ENCODE measurements at regions not wholly inside any gene's neighbourhood (a gene's known extent, or its start where the extent isn't known, plus 50 kb on each side); places are given as distances from the start of the nearest gene placed in this dataset.

GRCh38 chr6:84633771-84634170 lies 130.6 kb downstream of the TBX18 start:
- TF ChIP-seq, protein P1, sequence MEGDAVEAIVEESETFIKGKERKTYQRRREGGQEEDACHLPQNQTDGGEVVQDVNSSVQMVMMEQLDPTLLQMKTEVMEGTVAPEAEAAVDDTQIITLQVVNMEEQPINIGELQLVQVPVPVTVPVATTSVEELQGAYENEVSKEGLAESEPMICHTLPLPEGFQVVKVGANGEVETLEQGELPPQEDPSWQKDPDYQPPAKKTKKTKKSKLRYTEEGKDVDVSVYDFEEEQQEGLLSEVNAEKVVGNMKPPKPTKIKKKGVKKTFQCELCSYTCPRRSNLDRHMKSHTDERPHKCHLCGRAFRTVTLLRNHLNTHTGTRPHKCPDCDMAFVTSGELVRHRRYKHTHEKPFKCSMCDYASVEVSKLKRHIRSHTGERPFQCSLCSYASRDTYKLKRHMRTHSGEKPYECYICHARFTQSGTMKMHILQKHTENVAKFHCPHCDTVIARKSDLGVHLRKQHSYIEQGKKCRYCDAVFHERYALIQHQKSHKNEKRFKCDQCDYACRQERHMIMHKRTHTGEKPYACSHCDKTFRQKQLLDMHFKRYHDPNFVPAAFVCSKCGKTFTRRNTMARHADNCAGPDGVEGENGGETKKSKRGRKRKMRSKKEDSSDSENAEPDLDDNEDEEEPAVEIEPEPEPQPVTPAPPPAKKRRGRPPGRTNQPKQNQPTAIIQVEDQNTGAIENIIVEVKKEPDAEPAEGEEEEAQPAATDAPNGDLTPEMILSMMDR (IDR thresholded peaks at IDR 0.05) = no peak
- TF ChIP-seq POLR2AphosphoS5 (IDR thresholded peaks at IDR 0.05) (no peak), POLR2A (IDR thresholded peaks at IDR 0.05) (no peak), EP300 (IDR thresholded peaks at IDR 0.05) (no peak)

Measured in gastroesophageal sphincter (tissue), 3 donors.